ENCODE measurements at regions not wholly inside any gene's neighbourhood (a gene's known extent, or its start where the extent isn't known, plus 50 kb on each side); places are given as distances from the start of the nearest gene placed in this dataset.

- TF ChIP-seq POLR2A (IDR thresholded peaks at IDR 0.05) (no peak), POLR2AphosphoS5 (IDR thresholded peaks at IDR 0.05) (no peak)
- TF ChIP-seq, protein P1, sequence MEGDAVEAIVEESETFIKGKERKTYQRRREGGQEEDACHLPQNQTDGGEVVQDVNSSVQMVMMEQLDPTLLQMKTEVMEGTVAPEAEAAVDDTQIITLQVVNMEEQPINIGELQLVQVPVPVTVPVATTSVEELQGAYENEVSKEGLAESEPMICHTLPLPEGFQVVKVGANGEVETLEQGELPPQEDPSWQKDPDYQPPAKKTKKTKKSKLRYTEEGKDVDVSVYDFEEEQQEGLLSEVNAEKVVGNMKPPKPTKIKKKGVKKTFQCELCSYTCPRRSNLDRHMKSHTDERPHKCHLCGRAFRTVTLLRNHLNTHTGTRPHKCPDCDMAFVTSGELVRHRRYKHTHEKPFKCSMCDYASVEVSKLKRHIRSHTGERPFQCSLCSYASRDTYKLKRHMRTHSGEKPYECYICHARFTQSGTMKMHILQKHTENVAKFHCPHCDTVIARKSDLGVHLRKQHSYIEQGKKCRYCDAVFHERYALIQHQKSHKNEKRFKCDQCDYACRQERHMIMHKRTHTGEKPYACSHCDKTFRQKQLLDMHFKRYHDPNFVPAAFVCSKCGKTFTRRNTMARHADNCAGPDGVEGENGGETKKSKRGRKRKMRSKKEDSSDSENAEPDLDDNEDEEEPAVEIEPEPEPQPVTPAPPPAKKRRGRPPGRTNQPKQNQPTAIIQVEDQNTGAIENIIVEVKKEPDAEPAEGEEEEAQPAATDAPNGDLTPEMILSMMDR (IDR thresholded peaks at IDR 0.05 in 8 of 11, conservative IDR thresholded peaks at IDR 0.05 in 3 of 11) = no peak
Measured at GRCh38 chr16:6068063-6068462, 970.5 kb upstream of the EEF2KMT start.
